Neural cell (in vitro differentiated cells): ENCODE measurements at regions not wholly inside any gene's neighbourhood (a gene's known extent, or its start where the extent isn't known, plus 50 kb on each side); places are given as distances from the start of the nearest gene placed in this dataset.

ENCODE experiments used
- H2AFZ ChIP-seq: fragments of 200-600, 300-800 bp; sonication (generic), shearing (Covaris generic); 2 replicates; pipeline ENCODE4 v1.6.0; 2014; ENCODE audit warnings: low read depth, mild to moderate bottlenecking, antibody characterized with exemption, low read length, moderate library complexity
- H3F3A ChIP-seq: fragments of 200-600 bp; shearing (Covaris generic); 2 replicates; pipeline ENCODE4 v1.6.1; 2016; ENCODE audit warnings: mild to moderate bottlenecking, moderate library complexity, mixed read lengths, antibody characterized with exemption, low read length; ENCODE audit not compliant: insufficient read depth, poor library complexity, severe bottlenecking
- H3K27ac ChIP-seq: fragments of 200-600, 300-800 bp; sonication (generic), shearing (Covaris generic); 2 replicates; pipeline ENCODE4 v1.5.1; 2014; ENCODE audit warnings: mild to moderate bottlenecking, low read length, moderate library complexity
- H3K27me3 ChIP-seq: fragments of 300-800, 200-600 bp; sonication (generic), shearing (Covaris generic); 2 replicates; pipeline ENCODE4 v1.6.0; 2014; ENCODE audit warnings: mild to moderate bottlenecking, low read depth, low read length, moderate library complexity; ENCODE audit not compliant: insufficient read depth
- H3K36me3 ChIP-seq: fragments of 300-800, 200-600 bp; sonication (generic), shearing (Covaris generic); 2 replicates; pipeline ENCODE4 v1.5.1; 2014; ENCODE audit warnings: mild to moderate bottlenecking, antibody characterized with exemption, low read length, moderate library complexity; ENCODE audit not compliant: insufficient read depth
- H3K4me2 ChIP-seq: fragments of 300-800, 200-600 bp; sonication (generic), shearing (Covaris generic); 2 replicates; pipeline ENCODE4 v1.6.0; 2014; ENCODE audit warnings: mild to moderate bottlenecking, low read length
- H3K4me3 ChIP-seq: fragments of 300-800, 200-600 bp; sonication (generic), shearing (Covaris generic); 2 replicates; pipeline ENCODE4 v1.5.1; 2014; ENCODE audit warnings: mild to moderate bottlenecking, low read length, moderate library complexity
- H3K79me2 ChIP-seq: fragments of 200-600 bp; shearing (Covaris generic); replicated peaks from 2 replicates; pipeline ENCODE4 v1.6.0; 2014; ENCODE audit warnings: mild to moderate bottlenecking, low read length, moderate library complexity; ENCODE audit not compliant: insufficient read depth
- H3K9ac ChIP-seq: fragments of 300-800, 200-600 bp; sonication (generic), shearing (Covaris generic); 2 replicates; pipeline ENCODE4 v1.6.1; 2016; ENCODE audit warnings: mild to moderate bottlenecking, low read length, mixed read lengths
- H3K9me2 ChIP-seq: fragments of 200-600 bp; shearing (Covaris generic); 2 replicates; pipeline ENCODE4 v1.6.1; 2016; ENCODE audit warnings: mild to moderate bottlenecking, low read length, mixed read lengths; ENCODE audit not compliant: insufficient read depth
- H3K9me3 ChIP-seq: fragments of 200-600, 300-800 bp; sonication (generic), shearing (Covaris generic); 2 replicates; pipeline ENCODE4 v1.6.1; 2016; ENCODE audit warnings: mild to moderate bottlenecking, mixed run types, low read length, moderate library complexity, mixed read lengths
- H4K20me1 ChIP-seq: fragments of 200-600 bp; shearing (Covaris generic); 2 replicates; pipeline ENCODE4 v1.6.1; 2016; ENCODE audit warnings: mild to moderate bottlenecking, mixed run types; ENCODE audit not compliant: insufficient read depth
- CTCF ChIP-seq: fragments of 450-650 bp; IDR thresholded peaks from 2 replicates; pipeline ENCODE4 v1.5.1; 2014; ENCODE audit warnings: antibody characterized with exemption, mild to moderate bottlenecking, moderate library complexity; ENCODE audit not compliant: poor library complexity, severe bottlenecking
- EP300 ChIP-seq: fragments of 450-650 bp; conservative IDR thresholded peaks from 2 replicates; pipeline ENCODE4 v1.6.1; 2014; ENCODE audit warnings: antibody characterized with exemption, mild to moderate bottlenecking, moderate library complexity; ENCODE audit not compliant: poor library complexity, severe bottlenecking
- EZH2 ChIP-seq: fragments of 200-600, 300-800 bp; shearing (Covaris generic), sonication (generic); IDR thresholded peaks from 2 replicates; pipeline ENCODE4 v1.6.1; 2014; ENCODE audit warnings: antibody characterized with exemption, low read length, borderline replicate concordance, mild to moderate bottlenecking; ENCODE audit not compliant: insufficient read depth, poor library complexity, severe bottlenecking
- MXI1 ChIP-seq: fragments of 450-650 bp; conservative IDR thresholded peaks from 2 replicates; pipeline ENCODE4 v1.6.1; 2014; ENCODE audit warnings: antibody characterized with exemption, mild to moderate bottlenecking; ENCODE audit not compliant: poor library complexity, severe bottlenecking
- POLR2AphosphoS5 ChIP-seq: IDR thresholded peaks from 2 replicates; pipeline ENCODE4 v1.6.1; 2012
- RAD21 ChIP-seq: fragments of 450-650 bp; conservative IDR thresholded peaks from 2 replicates; pipeline ENCODE4 v1.6.1; 2014; ENCODE audit warnings: antibody characterized with exemption, mild to moderate bottlenecking, moderate library complexity
- SMC3 ChIP-seq: fragments of 450-650 bp; conservative IDR thresholded peaks from 2 replicates; pipeline ENCODE4 v1.6.1; 2014; ENCODE audit warnings: antibody characterized with exemption, mild to moderate bottlenecking, moderate library complexity; ENCODE audit not compliant: poor library complexity
- TAF1 ChIP-seq: IDR thresholded peaks from 2 replicates; pipeline ENCODE4 v1.6.1; 2012; ENCODE audit warnings: low read depth
- TF ChIP-seq, protein P1 (sequence below): IDR thresholded peaks from 2 replicates; pipeline ENCODE4 v1.6.1; 2012; ENCODE audit warnings: borderline replicate concordance

DNA sequence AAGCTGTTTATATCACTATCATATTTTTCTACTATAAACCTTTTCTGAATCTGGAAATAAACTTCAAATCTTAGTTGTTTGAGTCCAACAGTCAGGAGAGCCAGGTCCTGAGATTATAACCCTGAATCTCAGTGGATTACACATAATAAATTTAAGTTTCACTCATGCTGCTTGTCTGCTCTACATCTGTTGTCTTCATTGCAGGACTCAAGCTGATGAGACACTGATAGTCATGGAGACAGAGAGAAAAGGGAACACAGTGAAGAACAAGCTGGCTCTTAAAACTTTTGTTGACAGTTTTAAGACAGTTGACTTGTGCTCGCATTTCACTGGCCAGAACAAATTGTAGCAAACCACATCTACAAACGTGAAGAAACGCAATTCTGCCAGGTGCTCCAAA lies 327.0 kb upstream of the CTSO start:
- H4K20me1 ChIP-seq: no peaks in the 10 kb centered on the region

GRCh38 chr4:156265407-156265806 lies 311.7 kb upstream of the CTSO start:
- Histone ChIP-seq H3K4me3 (no peak overlapping the region), H4K20me1 (no peaks in the 10 kb centered on the region), H3F3A (no peaks in the 10 kb centered on the region), H3K9me3 (no peaks in the 10 kb centered on the region), H3K9me2 (no peaks in the 10 kb centered on the region), H3K9ac (no peak overlapping the region), H3K4me2 (no peak overlapping the region), H3K27me3 (no peaks in the 10 kb centered on the region), H2AFZ (no peak overlapping the region), H3K36me3 (no peaks in the 10 kb centered on the region), H3K27ac (no peak overlapping the region), H3K79me2 (no peaks in the 10 kb centered on the region)
- TF ChIP-seq CTCF (no peak), EP300 (no peak), EZH2 (no peak), POLR2AphosphoS5 (no peak), MXI1 (no peak), SMC3 (no peak), RAD21 (no peak), TAF1 (no peak)
- TF ChIP-seq, protein P1, sequence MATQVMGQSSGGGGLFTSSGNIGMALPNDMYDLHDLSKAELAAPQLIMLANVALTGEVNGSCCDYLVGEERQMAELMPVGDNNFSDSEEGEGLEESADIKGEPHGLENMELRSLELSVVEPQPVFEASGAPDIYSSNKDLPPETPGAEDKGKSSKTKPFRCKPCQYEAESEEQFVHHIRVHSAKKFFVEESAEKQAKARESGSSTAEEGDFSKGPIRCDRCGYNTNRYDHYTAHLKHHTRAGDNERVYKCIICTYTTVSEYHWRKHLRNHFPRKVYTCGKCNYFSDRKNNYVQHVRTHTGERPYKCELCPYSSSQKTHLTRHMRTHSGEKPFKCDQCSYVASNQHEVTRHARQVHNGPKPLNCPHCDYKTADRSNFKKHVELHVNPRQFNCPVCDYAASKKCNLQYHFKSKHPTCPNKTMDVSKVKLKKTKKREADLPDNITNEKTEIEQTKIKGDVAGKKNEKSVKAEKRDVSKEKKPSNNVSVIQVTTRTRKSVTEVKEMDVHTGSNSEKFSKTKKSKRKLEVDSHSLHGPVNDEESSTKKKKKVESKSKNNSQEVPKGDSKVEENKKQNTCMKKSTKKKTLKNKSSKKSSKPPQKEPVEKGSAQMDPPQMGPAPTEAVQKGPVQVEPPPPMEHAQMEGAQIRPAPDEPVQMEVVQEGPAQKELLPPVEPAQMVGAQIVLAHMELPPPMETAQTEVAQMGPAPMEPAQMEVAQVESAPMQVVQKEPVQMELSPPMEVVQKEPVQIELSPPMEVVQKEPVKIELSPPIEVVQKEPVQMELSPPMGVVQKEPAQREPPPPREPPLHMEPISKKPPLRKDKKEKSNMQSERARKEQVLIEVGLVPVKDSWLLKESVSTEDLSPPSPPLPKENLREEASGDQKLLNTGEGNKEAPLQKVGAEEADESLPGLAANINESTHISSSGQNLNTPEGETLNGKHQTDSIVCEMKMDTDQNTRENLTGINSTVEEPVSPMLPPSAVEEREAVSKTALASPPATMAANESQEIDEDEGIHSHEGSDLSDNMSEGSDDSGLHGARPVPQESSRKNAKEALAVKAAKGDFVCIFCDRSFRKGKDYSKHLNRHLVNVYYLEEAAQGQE: no peak

More for the DNA sequence above, 327.0 kb upstream of the CTSO start:
- Histone ChIP-seq H3K27me3 (no peaks in the 10 kb centered on the region), H3K9me2 (no peaks in the 10 kb centered on the region), H3K79me2 (no peaks in the 10 kb centered on the region), H3K27ac (no peak overlapping the region), H3K9ac (no peak overlapping the region), H3F3A (no peaks in the 10 kb centered on the region), H3K36me3 (no peaks in the 10 kb centered on the region), H2AFZ (no peak overlapping the region), H3K9me3 (no peaks in the 10 kb centered on the region), H3K4me2 (no peak overlapping the region), H3K4me3 (no peak overlapping the region)
- TF ChIP-seq MXI1 (no peak), EZH2 (no peak)

- no peak overlapping the region for H2AFZ ChIP-seq
- H3K27me3 ChIP-seq: no peaks in the 10 kb centered on the region
- no peaks in the 10 kb centered on the region for H3K9me3 ChIP-seq
- no peaks in the 10 kb centered on the region for H3F3A ChIP-seq
- no peaks in the 10 kb centered on the region for H4K20me1 ChIP-seq
- H3K36me3 ChIP-seq: no peaks in the 10 kb centered on the region
- no peak overlapping the region for H3K4me2 ChIP-seq
- no peak overlapping the region for H3K9ac ChIP-seq
- no peaks in the 10 kb centered on the region for H3K79me2 ChIP-seq
- no peak overlapping the region for H3K27ac ChIP-seq
- H3K9me2 ChIP-seq: no peaks in the 10 kb centered on the region
- no peak overlapping the region for H3K4me3 ChIP-seq
- TF ChIP-seq POLR2AphosphoS5: no peak
- no peak for TF ChIP-seq EP300
- no peak for TF ChIP-seq EZH2
- TF ChIP-seq MXI1: no peak
- no peak for TF ChIP-seq CTCF
- no peak for TF ChIP-seq SMC3
- no peak for TF ChIP-seq TAF1
- TF ChIP-seq, protein P1: no peak
- TF ChIP-seq RAD21: no peak
Observed at GRCh38 chr4:156261230-156261629, 307.6 kb upstream of the CTSO start.
